GM19467 (cell line): ENCODE measurements at regions not wholly inside any gene's neighbourhood (a gene's known extent, or its start where the extent isn't known, plus 50 kb on each side); places are given as distances from the start of the nearest gene placed in this dataset.

Experiments
- ATAC-seq: cut with Tn5 transposase; IDR thresholded peaks from one replicate; pipeline ENCODE4 v1.9.1; 2021; ENCODE audit warnings: mild to moderate bottlenecking, moderate library complexity; ENCODE audit not compliant: unreplicated experiment

- ATAC-seq: no peak
Observed at GRCh38 chr7:13028036-13028824, 340.8 kb downstream of the ARL4A start.

DNA sequence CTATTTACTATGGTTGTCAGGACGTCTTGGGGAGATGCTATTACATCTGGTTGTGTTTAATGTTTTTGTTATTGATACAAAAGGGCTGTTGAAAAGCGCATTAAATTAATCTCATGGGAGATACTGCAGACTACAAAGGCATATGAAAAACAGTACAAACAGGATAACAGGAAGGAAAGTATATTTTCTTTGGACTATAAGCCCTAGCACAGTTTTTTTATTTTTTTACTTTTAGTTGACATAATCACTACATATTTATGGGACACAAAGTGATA, 341.3 kb downstream of the ARL4A start:
- ATAC-seq: no peak

GRCh38 chr7:13031468-13031867, 344.0 kb downstream of the ARL4A start:
- ATAC-seq: no peak

GRCh38 chr7:13032084-13032483, 344.7 kb downstream of the ARL4A start:
- no peak for ATAC-seq

DNA sequence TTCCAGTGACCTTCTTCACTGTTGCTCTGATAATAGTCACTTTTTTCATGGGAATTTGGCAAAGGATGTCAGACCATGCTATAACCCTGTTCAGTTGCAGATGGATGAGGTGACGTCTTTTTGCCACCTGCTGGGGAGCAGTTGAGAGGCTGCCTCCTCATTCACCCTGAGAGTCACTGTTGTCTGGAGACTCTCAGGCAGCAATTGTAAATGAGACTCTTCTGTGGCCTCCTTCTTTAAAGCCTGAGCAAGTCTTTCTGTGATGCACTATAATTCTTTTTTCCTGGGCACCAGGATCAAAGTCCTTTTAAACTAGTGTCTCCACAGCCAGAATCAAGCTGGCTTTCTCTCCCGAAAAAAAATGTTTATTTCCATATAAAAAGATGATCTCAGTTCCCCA, 345.1 kb downstream of the ARL4A start:
- ATAC-seq: no peak

GRCh38 chr7:13034693-13035092, 347.3 kb downstream of the ARL4A start:
- no peak for ATAC-seq

- no peak for ATAC-seq
Observed at GRCh38 chr7:13035233-13035632, 347.8 kb downstream of the ARL4A start.

- no peak for ATAC-seq
Observed at GRCh38 chr7:13036256-13036780, 348.9 kb downstream of the ARL4A start.

DNA sequence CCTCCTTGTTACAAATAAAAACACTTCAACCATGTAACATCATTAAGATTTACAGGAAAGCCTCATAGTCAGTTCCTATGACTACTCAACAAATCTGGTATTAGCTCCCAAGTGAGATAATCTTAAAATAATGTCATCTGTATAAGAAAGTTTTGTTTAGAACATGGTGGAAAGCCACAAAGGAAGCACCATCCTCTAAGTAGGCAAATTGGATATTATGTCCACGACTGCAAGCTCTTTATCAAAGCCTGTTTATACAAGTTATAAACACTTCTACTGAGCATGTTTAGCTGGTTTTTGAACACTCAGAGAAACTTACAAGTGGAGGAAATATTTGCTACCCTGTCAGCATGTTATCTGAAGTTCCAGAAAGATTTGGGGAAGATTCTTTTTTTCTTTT, 349.8 kb downstream of the ARL4A start:
- no peak for ATAC-seq

DNA sequence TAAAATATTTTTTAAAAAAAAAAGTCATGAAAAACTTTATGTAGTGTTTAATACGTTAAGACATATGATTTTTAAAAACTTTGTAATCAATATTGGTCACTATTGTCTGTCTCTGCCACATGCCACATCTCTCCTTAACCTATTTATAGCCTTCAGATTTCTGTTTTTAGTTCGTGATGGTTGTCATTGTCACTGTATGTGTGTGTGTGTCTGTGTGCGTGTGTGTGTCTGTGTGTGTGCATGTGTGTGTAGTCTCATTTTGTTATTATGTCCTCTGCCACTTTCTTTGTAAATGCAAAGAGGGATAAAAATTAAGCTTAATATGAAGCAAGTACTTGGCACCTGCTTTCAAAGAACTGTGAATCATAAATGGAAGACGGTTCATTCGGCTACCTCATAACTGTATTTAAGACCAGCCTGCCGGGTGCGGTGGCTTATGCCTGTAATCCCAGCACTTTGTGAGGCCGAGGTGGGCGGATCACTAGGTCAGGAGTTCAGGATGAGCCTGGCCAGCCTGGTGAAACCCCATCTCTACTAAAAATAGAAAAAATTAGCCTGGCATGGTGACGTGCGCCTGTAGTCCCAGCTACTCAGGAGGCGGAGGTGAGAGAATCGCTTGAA, 354.0 kb downstream of the ARL4A start:
- ATAC-seq: no peak

GRCh38 chr7:13042605-13043236, 355.3 kb downstream of the ARL4A start:
- ATAC-seq: no peak

DNA sequence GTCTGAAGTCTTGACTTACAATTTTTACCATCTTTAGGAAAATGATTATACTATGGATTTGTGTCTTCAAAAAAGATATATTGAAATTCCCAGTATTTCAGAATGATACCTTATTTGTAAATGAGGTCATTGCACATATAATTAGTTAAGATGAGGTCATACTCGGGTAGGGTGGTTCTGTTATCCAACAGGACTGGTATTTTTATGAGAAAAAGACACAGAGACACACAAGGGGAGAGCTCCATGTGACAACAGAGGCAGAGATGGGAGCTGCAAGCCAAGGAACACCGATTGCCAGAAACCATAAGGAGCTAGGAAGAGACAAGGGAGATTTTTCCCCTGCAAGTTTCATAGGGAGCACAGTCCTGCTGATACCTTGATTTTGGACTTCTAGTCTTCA, 356.9 kb downstream of the ARL4A start:
- ATAC-seq: no peak

- ATAC-seq: peak; percentile 55
Observed at GRCh38 chr7:13047061-13047460, 359.6 kb downstream of the ARL4A start.

DNA sequence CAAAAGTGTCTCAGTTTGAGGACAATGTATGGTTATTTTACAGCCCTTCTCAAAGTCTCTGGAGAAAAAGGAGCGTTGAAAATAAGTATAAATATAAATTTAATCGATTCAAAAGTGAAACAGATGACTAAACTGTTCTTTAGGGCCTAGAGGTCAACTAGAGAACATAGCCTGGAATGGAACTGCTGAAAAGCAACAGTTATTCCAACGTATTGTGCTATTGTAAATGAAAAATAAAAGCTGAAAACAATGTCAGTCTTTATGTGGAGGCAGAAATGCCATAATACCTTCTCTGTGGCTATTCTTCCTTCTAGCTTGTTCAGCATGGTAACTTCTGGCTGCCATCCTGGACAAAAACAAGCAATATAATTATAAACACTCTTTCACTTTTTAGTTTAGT, 362.5 kb downstream of the ARL4A start:
- no peak for ATAC-seq

DNA sequence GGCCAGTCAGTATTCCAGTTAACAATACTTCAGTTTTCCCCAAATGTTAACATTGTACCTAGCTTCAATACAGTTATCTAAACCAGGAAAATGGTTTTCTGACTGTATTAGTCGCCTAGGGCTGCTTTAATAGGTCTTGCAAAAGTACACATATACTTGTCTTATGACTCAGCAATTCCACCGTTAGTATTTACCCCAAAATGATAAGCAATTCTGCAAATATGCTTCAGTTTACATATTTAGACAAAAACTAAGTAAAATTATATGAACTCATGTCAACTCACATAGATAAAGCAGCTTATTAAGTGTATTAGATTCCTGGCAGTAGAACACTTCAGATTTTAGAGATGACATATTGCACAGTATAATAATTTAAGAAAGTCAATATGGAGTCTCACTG, 363.3 kb downstream of the ARL4A start:
- ATAC-seq: no peak

GRCh38 chr7:13055732-13056368, 368.4 kb downstream of the ARL4A start:
- no peak for ATAC-seq

GRCh38 chr7:13057462-13058200, 370.2 kb downstream of the ARL4A start:
- ATAC-seq: peak; percentile 98

- no peak for ATAC-seq
Observed at GRCh38 chr7:13060173-13060572, 372.7 kb downstream of the ARL4A start.

DNA sequence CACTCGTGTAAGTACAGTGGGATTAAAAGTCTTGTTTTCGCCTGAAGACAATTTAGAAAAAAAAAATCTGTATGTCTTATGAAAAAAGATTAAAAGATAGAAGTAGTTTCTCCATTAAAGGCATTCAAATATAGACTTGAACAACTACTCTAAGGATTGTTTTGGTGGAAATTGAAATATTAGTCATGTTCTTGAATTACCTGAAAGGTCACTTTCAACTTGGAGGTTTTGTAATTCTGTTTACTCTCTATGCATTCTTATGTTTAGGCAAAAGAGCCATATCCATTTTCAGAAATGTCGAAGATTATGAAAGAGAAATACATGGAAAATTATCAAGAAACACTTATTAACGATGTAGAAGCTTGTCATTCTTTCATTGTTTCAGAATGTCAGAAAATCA, 373.7 kb downstream of the ARL4A start:
- no peak for ATAC-seq

DNA sequence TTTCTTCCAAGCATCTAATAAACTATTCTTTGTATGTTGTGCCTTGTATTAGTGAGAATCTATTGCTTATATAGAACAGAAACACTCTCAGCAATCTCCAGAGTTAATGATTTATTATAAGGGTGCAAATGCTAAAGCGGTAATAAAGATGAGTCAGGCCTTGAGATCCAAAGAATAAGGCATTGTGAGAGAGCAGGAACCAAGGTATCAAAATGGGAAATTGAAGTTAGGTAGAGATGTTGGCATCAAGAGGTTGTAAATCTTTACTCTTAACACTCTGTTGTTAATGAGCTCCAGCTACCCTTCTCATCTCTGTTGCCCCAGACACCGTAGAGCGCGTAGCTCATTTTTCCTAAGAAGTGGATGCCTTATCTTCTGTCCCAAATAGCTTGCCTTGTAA, 375.2 kb downstream of the ARL4A start:
- ATAC-seq: no peak

GRCh38 chr7:13067036-13067435, 379.6 kb downstream of the ARL4A start:
- no peak for ATAC-seq
